ENCODE measurements at regions not wholly inside any gene's neighbourhood (a gene's known extent, or its start where the extent isn't known, plus 50 kb on each side); places are given as distances from the start of the nearest gene placed in this dataset.

- Histone ChIP-seq H2AFZ (ENCODE audit: insufficient read depth, low read depth, low read length, poor library complexity, severe bottlenecking) (no peak overlapping the region), H3K4me2 (replicated peaks; ENCODE audit: extremely low read depth, low read length, poor library complexity, severe bottlenecking) (no peak overlapping the region), H3K4me3 (replicated peaks in 1 of 3; ENCODE audit: low read depth in 2 of 3, low read length in 3 of 3) (no peak overlapping the region), H3K9me3 (replicated peaks in 1 of 2; ENCODE audit: control insufficient read depth in 1 of 2, insufficient read depth in 1 of 2, low read length in 2 of 2) (no peaks in the 10 kb centered on the region), H3K27ac (ENCODE audit: low read depth in 1 of 2, low read length in 2 of 2) (no peak overlapping the region), H3K4me1 (ENCODE audit: control insufficient read depth in 1 of 2, insufficient read depth in 2 of 2, low read length in 2 of 2) (no peaks in the 10 kb centered on the region), H3K27me3 (ENCODE audit: control insufficient read depth in 2 of 2, insufficient read depth in 2 of 2, low read length in 2 of 2) (peaks cover 2 to 15% of the 10 kb centered on the region in 2 donors), H3K9ac (ENCODE audit: insufficient read depth, low read length, poor library complexity, severe bottlenecking) (no peak overlapping the region), H4K20me1 (ENCODE audit: insufficient read depth, low read length) (no peaks in the 10 kb centered on the region), H3K36me3 (replicated peaks in 1 of 2; ENCODE audit: control insufficient read depth in 1 of 2, insufficient read depth in 2 of 2, low read length in 2 of 2) (no peaks in the 10 kb centered on the region), H3K79me2 (ENCODE audit: insufficient read depth, low read length) (no peaks in the 10 kb centered on the region)
- H3K27ac Mint-ChIP-seq = no peak overlapping the region
- H3K27me3 Mint-ChIP-seq (ENCODE audit: low read depth in 3 of 3) = peaks cover 23 to 27% (median 23%) of the 10 kb centered on the region in 3 donors
- no peak for DNase-seq
- no peaks in the 10 kb centered on the region for H3K4me1 Mint-ChIP-seq
- WGBS (ENCODE audit: insufficient coverage) = 84% methylated on average over 4 of the region's 11 CpGs
- H3K4me3 Mint-ChIP-seq = no peak overlapping the region
- no peaks in the 10 kb centered on the region for H3K36me3 Mint-ChIP-seq
- TF ChIP-seq CTCF (IDR thresholded peaks at IDR 0.05) = no peak
- intact Hi-C loops (cut with micrococcal nuclease) = no loop called here
- peaks cover 0 to 3% (median 0%) of the 10 kb centered on the region in 7 donors for H3K9me3 Mint-ChIP-seq
Observed at GRCh38 chr1:18553388-18553787, 72.7 kb downstream of the KLHDC7A start.

- Histone ChIP-seq H3K4me3 (replicated peaks in 1 of 3; ENCODE audit: low read depth in 2 of 3, low read length in 3 of 3) (no peak overlapping the region), H3K9ac (ENCODE audit: insufficient read depth, low read length, poor library complexity, severe bottlenecking) (no peak overlapping the region), H3K9me3 (replicated peaks in 1 of 2; ENCODE audit: control insufficient read depth in 1 of 2, insufficient read depth in 1 of 2, low read length in 2 of 2) (no peaks in the 10 kb centered on the region), H3K27ac (ENCODE audit: low read depth in 1 of 2, low read length in 2 of 2) (no peak overlapping the region), H2AFZ (ENCODE audit: insufficient read depth, low read depth, low read length, poor library complexity, severe bottlenecking) (no peak overlapping the region), H3K27me3 (ENCODE audit: control insufficient read depth in 2 of 2, insufficient read depth in 2 of 2, low read length in 2 of 2) (peaks cover 2 to 22% of the 10 kb centered on the region in 2 donors), H3K4me1 (ENCODE audit: control insufficient read depth in 1 of 2, insufficient read depth in 2 of 2, low read length in 2 of 2) (no peaks in the 10 kb centered on the region), H3K79me2 (ENCODE audit: insufficient read depth, low read length) (no peaks in the 10 kb centered on the region), H4K20me1 (ENCODE audit: insufficient read depth, low read length) (no peaks in the 10 kb centered on the region), H3K36me3 (replicated peaks in 1 of 2; ENCODE audit: control insufficient read depth in 1 of 2, insufficient read depth in 2 of 2, low read length in 2 of 2) (no peaks in the 10 kb centered on the region), H3K4me2 (replicated peaks; ENCODE audit: extremely low read depth, low read length, poor library complexity, severe bottlenecking) (no peak overlapping the region)
- 88% methylated on average over 3 of the region's 5 CpGs for WGBS (ENCODE audit: insufficient coverage)
- H3K9me3 Mint-ChIP-seq = peaks cover 0 to 3% (median 0%) of the 10 kb centered on the region in 7 donors
- DNase-seq = no peak
- TF ChIP-seq CTCF (IDR thresholded peaks at IDR 0.05) = no peak
- H3K36me3 Mint-ChIP-seq = no peaks in the 10 kb centered on the region
- intact Hi-C loops (cut with micrococcal nuclease) = no loop called here
- H3K27ac Mint-ChIP-seq = no peak overlapping the region
- H3K27me3 Mint-ChIP-seq (ENCODE audit: low read depth in 3 of 3) = peaks cover 27 to 33% (median 29%) of the 10 kb centered on the region in 3 donors
- no peak overlapping the region for H3K4me3 Mint-ChIP-seq
- no peaks in the 10 kb centered on the region for H3K4me1 Mint-ChIP-seq
Observed at GRCh38 chr1:18554099-18554498, 73.4 kb downstream of the KLHDC7A start.
